Gastrocnemius medialis (tissue), 4 donors: ENCODE measurements at regions not wholly inside any gene's neighbourhood (a gene's known extent, or its start where the extent isn't known, plus 50 kb on each side); places are given as distances from the start of the nearest gene placed in this dataset.

Source experiments
- ATAC-seq, 2 donors: fragments of 150-250 bp; one replicate each; pipeline ENCODE4 v1.9.1; 2016
- DNase-seq, 2 donors: peaks; one replicate each; pipeline ENCODE4 v3.0.0-alpha.2; 2019
- H3K27ac ChIP-seq, 4 donors: fragments of 200-600 bp; sonication (generic); 1 replicate in 1 of 4; 2 replicates in 3 of 4; pipeline ENCODE4 v1.5.1; 2016 to 2018; ENCODE audit warnings: mild to moderate bottlenecking in 2 of 4, moderate library complexity in 1 of 4
- H3K27me3 ChIP-seq, 3 donors: fragments of 200-600 bp; sonication (generic) in 2 of 3; 1 replicate in 1 of 3; 2 replicates in 2 of 3; pipeline versions ENCODE4 v1.5.1 to v1.6.0; 2016 to 2019; ENCODE audit warnings: mild to moderate bottlenecking in 1 of 3, moderate library complexity in 1 of 3
- H3K36me3 ChIP-seq, 2 donors: fragments of 200-600 bp; sonication (generic) in 1 of 2; one replicate each; pipeline ENCODE4 v1.5.1; 2017 to 2018
- H3K4me1 ChIP-seq, 2 donors: fragments of 200-600 bp; sonication (generic) in 1 of 2; one replicate each; pipeline ENCODE4 v1.5.1; 2016 to 2017; ENCODE audit warnings: mild to moderate bottlenecking in 2 of 2
- H3K4me3 ChIP-seq, 4 donors: fragments of 200-600 bp; sonication (generic) in 3 of 4; 1 replicate in 1 of 4; 2 replicates in 3 of 4; pipeline ENCODE4 v1.5.1; 2016 to 2019; ENCODE audit warnings: mild to moderate bottlenecking in 2 of 4
- H3K9me3 ChIP-seq, 3 donors: fragments of 200-600 bp; sonication (generic) in 2 of 3; 1 replicate in 1 of 3; 2 replicates in 2 of 3; pipeline ENCODE4 v1.5.1; 2016 to 2019
- POLR2A ChIP-seq, 2 donors: fragments of 450-650 bp; IDR thresholded peaks; one replicate each; pipeline ENCODE4 v1.6.1; 2017; ENCODE audit warnings: antibody characterized with exemption in 2 of 2, mild to moderate bottlenecking in 2 of 2, moderate library complexity in 2 of 2
- in situ Hi-C, 4 donors: fragments of 200-750 bp; cut with MboI; loops; one replicate each; pipeline versions ENCODE4 v1.15.0 to v1.8.0; 2017; ENCODE audit warnings: low sequenced_read_pairs in 4 of 4
- intact Hi-C: fragments of 100-400 bp; cut with DNase I; formaldehyde crosslinking; loops from one replicate; pipeline ENCODE4 v1.15.1; 2023; ENCODE audit warnings: low total_unique reads
- TF ChIP-seq, protein P1 (sequence below), 5 experiments: fragments of 450-650 bp in 3 of 5; fragments of 200-600 bp in 2 of 5; sonication (generic) in 2 of 5; IDR thresholded peaks in 4 of 5; conservative IDR thresholded peaks in 1 of 5; 1 replicate in 4 of 5; 2 replicates in 1 of 5; pipeline ENCODE4 v1.5.1; 2016 to 2019; ENCODE audit warnings: antibody characterized with exemption in 5 of 5, mild to moderate bottlenecking in 3 of 5, moderate library complexity in 3 of 5

DNA sequence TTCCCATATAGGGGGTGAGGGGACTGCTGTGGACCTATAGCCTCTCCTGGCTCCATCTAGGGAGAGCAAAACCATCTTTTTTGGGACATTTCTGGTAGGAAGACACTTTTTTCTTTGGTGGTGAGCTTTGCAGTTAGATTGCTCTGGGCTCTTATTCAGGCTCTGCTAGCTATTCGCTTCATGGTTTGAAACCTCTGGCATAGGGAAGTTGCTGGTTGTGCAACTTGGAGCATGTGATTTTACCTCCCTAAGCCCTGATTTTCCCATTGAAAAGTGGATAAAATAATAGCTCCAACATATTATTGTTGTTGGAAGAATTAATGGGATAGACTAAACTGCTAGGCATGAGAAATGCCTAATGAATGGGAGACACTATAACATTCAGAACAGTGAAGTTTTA is 69.6 kb downstream of the CYP26A1 start:
- Histone ChIP-seq H3K9me3 (no peaks in the 10 kb centered on the region), H3K27me3 (no peaks in the 10 kb centered on the region), H3K4me3 (no peak overlapping the region), H3K36me3 (no peaks in the 10 kb centered on the region), H3K4me1 (no peaks in the 10 kb centered on the region), H3K27ac (no peak overlapping the region)
- TF ChIP-seq POLR2A (IDR thresholded peaks at IDR 0.05), result no peak
- TF ChIP-seq, protein P1, sequence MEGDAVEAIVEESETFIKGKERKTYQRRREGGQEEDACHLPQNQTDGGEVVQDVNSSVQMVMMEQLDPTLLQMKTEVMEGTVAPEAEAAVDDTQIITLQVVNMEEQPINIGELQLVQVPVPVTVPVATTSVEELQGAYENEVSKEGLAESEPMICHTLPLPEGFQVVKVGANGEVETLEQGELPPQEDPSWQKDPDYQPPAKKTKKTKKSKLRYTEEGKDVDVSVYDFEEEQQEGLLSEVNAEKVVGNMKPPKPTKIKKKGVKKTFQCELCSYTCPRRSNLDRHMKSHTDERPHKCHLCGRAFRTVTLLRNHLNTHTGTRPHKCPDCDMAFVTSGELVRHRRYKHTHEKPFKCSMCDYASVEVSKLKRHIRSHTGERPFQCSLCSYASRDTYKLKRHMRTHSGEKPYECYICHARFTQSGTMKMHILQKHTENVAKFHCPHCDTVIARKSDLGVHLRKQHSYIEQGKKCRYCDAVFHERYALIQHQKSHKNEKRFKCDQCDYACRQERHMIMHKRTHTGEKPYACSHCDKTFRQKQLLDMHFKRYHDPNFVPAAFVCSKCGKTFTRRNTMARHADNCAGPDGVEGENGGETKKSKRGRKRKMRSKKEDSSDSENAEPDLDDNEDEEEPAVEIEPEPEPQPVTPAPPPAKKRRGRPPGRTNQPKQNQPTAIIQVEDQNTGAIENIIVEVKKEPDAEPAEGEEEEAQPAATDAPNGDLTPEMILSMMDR (IDR thresholded peaks at IDR 0.05 in 4 of 5, conservative IDR thresholded peaks at IDR 0.05 in 1 of 5), result no peak
- DNase-seq (no peak), ATAC-seq (no peak)
- in situ Hi-C loops, result no loop called here
- intact Hi-C loops, result no loop called here

DNA sequence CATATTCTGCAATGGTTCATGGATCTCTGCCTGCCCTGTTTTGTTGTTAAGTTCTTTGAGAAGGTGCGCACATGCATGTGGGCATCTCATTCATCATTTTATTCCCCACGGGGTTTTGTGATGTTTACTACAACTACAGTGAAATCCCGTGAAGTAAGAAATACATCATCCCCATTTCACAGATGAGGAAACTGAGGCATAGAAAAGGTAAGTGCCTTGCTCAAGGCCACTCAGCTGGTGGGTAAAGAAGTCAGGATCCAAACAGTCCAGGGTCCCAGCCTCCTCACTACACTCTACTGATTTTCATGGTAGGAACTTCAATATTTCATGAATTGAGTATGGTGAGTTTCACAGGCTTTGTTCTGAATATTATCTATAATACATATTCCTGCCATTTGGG is 72.6 kb downstream of the CYP26A1 start:
- DNase-seq (no peak), ATAC-seq (no peak)
- Histone ChIP-seq H3K9me3 (no peaks in the 10 kb centered on the region), H3K4me3 (no peak overlapping the region), H3K27ac (no peak overlapping the region), H3K27me3 (no peaks in the 10 kb centered on the region), H3K4me1 (no peaks in the 10 kb centered on the region), H3K36me3 (no peaks in the 10 kb centered on the region)
- intact Hi-C loops, result no loop called here
- TF ChIP-seq, protein P1 (IDR thresholded peaks at IDR 0.05 in 4 of 5, conservative IDR thresholded peaks at IDR 0.05 in 1 of 5), result no peak
- TF ChIP-seq POLR2A (IDR thresholded peaks at IDR 0.05), result no peak
- in situ Hi-C loops, result no loop called here

- Histone ChIP-seq H3K4me1 (no peaks in the 10 kb centered on the region), H3K27ac (no peak overlapping the region), H3K27me3 (no peaks in the 10 kb centered on the region), H3K9me3 (no peaks in the 10 kb centered on the region), H3K36me3 (no peaks in the 10 kb centered on the region), H3K4me3 (no peak overlapping the region)
- intact Hi-C loops, result no loop called here
- no peak for TF ChIP-seq POLR2A (IDR thresholded peaks at IDR 0.05)
- TF ChIP-seq, protein P1 (IDR thresholded peaks at IDR 0.05 in 4 of 5, conservative IDR thresholded peaks at IDR 0.05 in 1 of 5), result no peak
- DNase-seq, result no peak
- in situ Hi-C loops, result no loop called here
- no peak for ATAC-seq
Measured at GRCh38 chr10:93147281-93147680, 73.6 kb downstream of the CYP26A1 start.

DNA sequence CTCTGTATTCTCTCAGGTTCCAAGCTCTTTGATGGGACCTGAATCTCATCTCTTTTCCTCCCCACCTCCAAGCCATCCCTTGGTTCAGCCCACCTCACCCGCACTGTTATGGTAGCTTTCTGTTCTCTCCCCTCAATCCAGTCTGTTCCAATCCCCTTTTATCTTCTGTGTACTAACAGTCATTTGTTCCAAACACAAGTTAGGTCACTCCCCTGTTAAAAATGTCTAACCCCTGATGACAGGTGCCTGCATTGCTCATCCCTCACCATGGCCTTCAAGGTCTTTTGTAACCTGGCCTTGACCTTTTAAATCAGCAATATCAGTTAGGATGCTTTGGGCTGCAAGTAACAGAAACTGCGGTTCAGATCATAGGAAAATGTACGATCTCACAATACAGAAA is 74.8 kb downstream of the CYP26A1 start:
- Histone ChIP-seq H3K36me3 (no peaks in the 10 kb centered on the region), H3K27ac (no peak overlapping the region), H3K27me3 (no peaks in the 10 kb centered on the region), H3K4me1 (no peaks in the 10 kb centered on the region), H3K4me3 (no peak overlapping the region), H3K9me3 (no peaks in the 10 kb centered on the region)
- TF ChIP-seq, protein P1 (IDR thresholded peaks at IDR 0.05 in 4 of 5, conservative IDR thresholded peaks at IDR 0.05 in 1 of 5), result no peak
- no peak for TF ChIP-seq POLR2A (IDR thresholded peaks at IDR 0.05)
- intact Hi-C loops, result no loop called here
- no peak for ATAC-seq
- no peak for DNase-seq
- in situ Hi-C loops, result no loop called here

DNA sequence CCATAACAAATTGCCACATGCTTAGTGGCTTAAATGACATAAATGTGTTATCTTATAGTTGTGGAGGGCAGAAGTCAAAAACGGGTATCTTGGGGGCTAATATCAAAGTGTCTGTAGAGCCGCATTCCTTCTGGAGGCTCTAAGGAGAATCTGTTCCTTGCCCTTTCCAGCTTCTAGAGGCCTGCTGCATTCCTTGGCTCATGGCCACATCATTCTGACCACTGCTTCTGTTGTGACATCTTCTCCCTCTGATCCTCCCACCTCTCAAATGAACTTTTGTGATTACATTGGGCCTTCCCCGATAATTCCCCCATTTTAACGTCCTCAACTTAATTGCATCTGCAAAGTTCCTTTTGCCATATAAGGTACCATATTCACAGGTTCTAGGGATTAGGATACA is 76.1 kb downstream of the CYP26A1 start:
- TF ChIP-seq, protein P1 (IDR thresholded peaks at IDR 0.05 in 4 of 5, conservative IDR thresholded peaks at IDR 0.05 in 1 of 5), result no peak
- TF ChIP-seq POLR2A (IDR thresholded peaks at IDR 0.05), result no peak
- in situ Hi-C loops, result no loop called here
- no peak for DNase-seq
- no peak overlapping the region for H3K27ac ChIP-seq
- no peaks in the 10 kb centered on the region for H3K4me1 ChIP-seq
- H3K4me3 ChIP-seq, result no peak overlapping the region
- no peaks in the 10 kb centered on the region for H3K9me3 ChIP-seq
- no peak for ATAC-seq
- H3K27me3 ChIP-seq, result no peaks in the 10 kb centered on the region
- intact Hi-C loops, result no loop called here
- no peaks in the 10 kb centered on the region for H3K36me3 ChIP-seq
